ENCODE measurements at regions not wholly inside any gene's neighbourhood (a gene's known extent, or its start where the extent isn't known, plus 50 kb on each side); places are given as distances from the start of the nearest gene placed in this dataset.

GRCh38 chr4:138964716-138965426, 50.7 kb upstream of the NOCT start:
- DNase-seq (ENCODE audit: low spot score): no peak

GRCh38 chr4:138963412-138963811, 52.2 kb upstream of the NOCT start:
- no peak for DNase-seq (ENCODE audit: low spot score)

- DNase-seq (ENCODE audit: low spot score): no peak
Observed at GRCh38 chr4:138961664-138962063, 53.9 kb upstream of the NOCT start.

GRCh38 chr4:138961129-138961528, 54.5 kb upstream of the NOCT start:
- no peak for DNase-seq (ENCODE audit: low spot score)

- DNase-seq (ENCODE audit: low spot score): no peak
Observed at GRCh38 chr4:138960175-138960710, 55.3 kb upstream of the NOCT start.

GRCh38 chr4:138959097-138959815, 56.3 kb upstream of the NOCT start:
- DNase-seq (ENCODE audit: low spot score): no peak

GRCh38 chr4:138958519-138958918, 57.1 kb upstream of the NOCT start:
- DNase-seq (ENCODE audit: low spot score): no peak

GRCh38 chr4:138957302-138957701, 58.3 kb upstream of the NOCT start:
- no peak for DNase-seq (ENCODE audit: low spot score)

GRCh38 chr4:138954428-138954827, 61.2 kb upstream of the NOCT start:
- DNase-seq (ENCODE audit: low spot score): no peak

GRCh38 chr4:138953961-138954371, 61.6 kb upstream of the NOCT start:
- no peak for DNase-seq (ENCODE audit: low spot score)

- no peak for DNase-seq (ENCODE audit: low spot score)
Observed at GRCh38 chr4:138952411-138952810, 63.2 kb upstream of the NOCT start.

- no peak for DNase-seq (ENCODE audit: low spot score)
Observed at GRCh38 chr4:138951764-138952163, 63.8 kb upstream of the NOCT start.

- DNase-seq (ENCODE audit: low spot score): no peak
Observed at GRCh38 chr4:138949866-138950265, 65.7 kb upstream of the NOCT start.

- no peak for DNase-seq (ENCODE audit: low spot score)
Observed at GRCh38 chr4:138948918-138949317, 66.7 kb upstream of the NOCT start.

GRCh38 chr4:138946306-138946705, 69.3 kb upstream of the NOCT start:
- no peak for DNase-seq (ENCODE audit: low spot score)

GRCh38 chr4:138945840-138946239, 69.7 kb upstream of the NOCT start:
- DNase-seq (ENCODE audit: low spot score): no peak

- DNase-seq (ENCODE audit: low spot score): no peak
Observed at GRCh38 chr4:138945401-138945800, 70.2 kb upstream of the NOCT start.

- no peak for DNase-seq (ENCODE audit: low spot score)
Observed at GRCh38 chr4:138943893-138944292, 71.7 kb upstream of the NOCT start.

GRCh38 chr4:138941037-138941436, 74.5 kb upstream of the NOCT start:
- DNase-seq (ENCODE audit: low spot score): no peak

- no peak for DNase-seq (ENCODE audit: low spot score)
Observed at GRCh38 chr4:138939960-138940359, 75.6 kb upstream of the NOCT start.

- DNase-seq (ENCODE audit: low spot score): peak; percentile 39
Observed at GRCh38 chr4:138938366-138938690, 77.3 kb upstream of the NOCT start.

- DNase-seq (ENCODE audit: low spot score): no peak
Observed at GRCh38 chr4:138935135-138935807, 80.3 kb upstream of the NOCT start.

GRCh38 chr4:138927072-138927471, 88.5 kb upstream of the NOCT start:
- no peak for DNase-seq (ENCODE audit: low spot score)

Data from globus pallidus (tissue), 1 donor.